ENCODE measurements at regions not wholly inside any gene's neighbourhood (a gene's known extent, or its start where the extent isn't known, plus 50 kb on each side); places are given as distances from the start of the nearest gene placed in this dataset.
A peak's percentile ranks its signal among the peaks of the same experiment; 100 is the strongest.

DNA sequence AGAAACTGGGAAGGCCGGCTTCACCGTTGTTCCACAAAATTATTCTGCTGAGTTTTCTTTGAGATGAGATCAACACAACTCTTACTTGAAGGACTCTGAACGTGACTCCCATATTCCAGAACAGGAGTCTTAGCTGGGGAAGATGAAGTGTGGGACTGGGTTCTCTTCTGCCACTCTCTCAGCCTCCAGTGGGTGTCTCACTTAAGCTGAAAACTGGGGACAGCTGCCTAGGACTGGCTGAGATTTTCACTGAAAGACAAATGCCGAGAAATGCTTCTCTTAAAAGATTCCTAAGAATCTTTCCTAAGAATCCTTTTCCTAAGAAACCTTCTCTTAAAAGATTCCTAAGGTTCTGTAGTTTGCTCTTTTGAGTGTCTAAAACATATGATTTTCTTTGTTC lies 156.6 kb upstream of the LHCGR start:
- H3K27ac Mint-ChIP-seq = no peak overlapping the region
- peak; percentile 13 for TF ChIP-seq CTCF (IDR thresholded peaks at IDR 0.05; ENCODE audit: unreplicated experiment)
- H3K36me3 Mint-ChIP-seq (ENCODE audit: insufficient read depth) = no peaks in the 10 kb centered on the region
- no peak for DNase-seq (ENCODE audit: low spot score, unreplicated experiment)
- H3K4me1 Mint-ChIP-seq (ENCODE audit: low read depth) = no peaks in the 10 kb centered on the region
- H3K4me3 Mint-ChIP-seq (ENCODE audit: low read depth) = no peak overlapping the region
- no peaks in the 10 kb centered on the region for H3K27me3 Mint-ChIP-seq
- H3K9me3 Mint-ChIP-seq (ENCODE audit: low read depth) = no peaks in the 10 kb centered on the region

DNA sequence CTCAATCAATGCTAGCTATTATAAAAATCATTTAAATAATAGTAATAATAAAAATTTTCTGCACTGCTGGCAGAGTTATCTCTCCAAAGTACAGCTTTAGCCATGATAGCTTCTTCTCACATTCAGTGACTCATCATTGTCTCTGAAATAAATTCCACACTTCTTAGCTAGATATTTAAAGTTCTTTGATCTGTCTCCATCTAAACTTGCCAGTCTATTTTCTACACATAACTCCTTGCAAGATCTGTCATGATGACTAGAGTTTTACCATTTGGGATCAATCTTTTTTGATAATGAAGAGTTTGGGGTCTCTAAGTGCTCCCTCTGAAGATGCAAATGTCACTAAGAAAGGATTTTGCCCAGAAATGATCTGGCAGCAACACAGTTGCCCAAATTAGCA lies 155.4 kb upstream of the LHCGR start:
- Mint-ChIP-seq H3K9me3 (ENCODE audit: low read depth) (no peaks in the 10 kb centered on the region), H3K27me3 (no peaks in the 10 kb centered on the region), H3K4me1 (ENCODE audit: low read depth) (no peaks in the 10 kb centered on the region), H3K36me3 (ENCODE audit: insufficient read depth) (no peaks in the 10 kb centered on the region), H3K4me3 (ENCODE audit: low read depth) (no peak overlapping the region), H3K27ac (no peak overlapping the region)
- no peak for DNase-seq (ENCODE audit: low spot score, unreplicated experiment)
- no peak for TF ChIP-seq CTCF (IDR thresholded peaks at IDR 0.05; ENCODE audit: unreplicated experiment)

DNA sequence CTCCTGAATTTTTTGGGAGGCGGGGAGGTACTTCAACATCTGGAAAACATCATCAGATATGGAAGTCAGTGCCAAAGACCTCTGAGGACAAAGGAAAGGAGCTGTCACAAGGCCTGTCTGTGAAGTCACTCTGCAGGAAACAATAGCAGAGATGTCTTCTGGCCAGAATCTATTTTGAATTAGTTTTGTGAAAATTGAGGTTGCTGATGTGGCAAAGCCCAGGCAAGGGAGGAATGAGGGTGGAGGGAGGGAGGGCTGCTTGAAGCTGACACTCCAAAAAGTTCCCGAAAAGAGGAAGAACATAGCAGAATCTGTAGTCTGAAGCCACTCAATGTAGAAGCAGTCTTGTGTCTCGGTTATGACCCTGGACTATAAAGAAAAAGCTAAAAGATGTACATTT lies 151.1 kb upstream of the LHCGR start:
- Mint-ChIP-seq H3K4me3 (ENCODE audit: low read depth) (no peak overlapping the region), H3K27me3 (no peaks in the 10 kb centered on the region), H3K9me3 (ENCODE audit: low read depth) (no peaks in the 10 kb centered on the region), H3K27ac (no peak overlapping the region), H3K4me1 (ENCODE audit: low read depth) (no peaks in the 10 kb centered on the region), H3K36me3 (ENCODE audit: insufficient read depth) (no peaks in the 10 kb centered on the region)
- DNase-seq (ENCODE audit: low spot score, unreplicated experiment) = no peak
- no peak for TF ChIP-seq CTCF (IDR thresholded peaks at IDR 0.05; ENCODE audit: unreplicated experiment)

DNA sequence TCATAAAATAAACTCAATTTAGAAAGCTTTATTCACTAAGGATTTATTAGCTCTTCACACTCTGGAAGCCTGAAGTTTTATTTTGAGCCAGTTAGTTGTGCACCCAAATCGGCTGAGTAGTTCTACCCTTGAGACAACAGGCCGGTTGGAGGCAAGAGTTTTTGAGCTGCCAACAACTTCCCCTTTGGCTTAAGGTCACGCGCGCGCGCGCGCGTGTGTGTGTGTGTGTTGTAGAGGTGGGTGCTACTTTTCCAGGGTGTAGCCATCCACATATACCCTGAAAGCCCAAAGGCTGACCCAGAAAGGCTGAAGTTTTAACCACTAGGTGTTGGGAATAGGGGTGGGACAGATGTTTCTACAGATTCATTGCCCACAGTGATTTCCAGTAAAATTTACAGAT lies 150.2 kb upstream of the LHCGR start:
- Mint-ChIP-seq H3K9me3 (ENCODE audit: low read depth) (no peaks in the 10 kb centered on the region), H3K4me1 (ENCODE audit: low read depth) (no peaks in the 10 kb centered on the region), H3K4me3 (ENCODE audit: low read depth) (no peak overlapping the region), H3K27me3 (no peaks in the 10 kb centered on the region), H3K36me3 (ENCODE audit: insufficient read depth) (no peaks in the 10 kb centered on the region), H3K27ac (no peak overlapping the region)
- no peak for TF ChIP-seq CTCF (IDR thresholded peaks at IDR 0.05; ENCODE audit: unreplicated experiment)
- no peak for DNase-seq (ENCODE audit: low spot score, unreplicated experiment)

GRCh38 chr2:48902521-48902920 lies 147.0 kb upstream of the LHCGR start:
- no peak for TF ChIP-seq CTCF (IDR thresholded peaks at IDR 0.05; ENCODE audit: unreplicated experiment)
- no peak overlapping the region for H3K27ac Mint-ChIP-seq

More at GRCh38 chr2:48902521-48902920, 147.0 kb upstream of the LHCGR start:
- Mint-ChIP-seq H3K4me3 (ENCODE audit: low read depth) (no peak overlapping the region), H3K9me3 (ENCODE audit: low read depth) (no peaks in the 10 kb centered on the region), H3K4me1 (ENCODE audit: low read depth) (no peaks in the 10 kb centered on the region), H3K27me3 (no peaks in the 10 kb centered on the region), H3K36me3 (ENCODE audit: insufficient read depth) (no peaks in the 10 kb centered on the region)
- DNase-seq (ENCODE audit: low spot score, unreplicated experiment) = no peak
